ENCODE measurements at regions not wholly inside any gene's neighbourhood (a gene's known extent, or its start where the extent isn't known, plus 50 kb on each side); places are given as distances from the start of the nearest gene placed in this dataset.

GRCh38 chr1:96926176-96926575 lies 204.6 kb downstream of the PTBP2 start:
- TF ChIP-seq EZH2phosphoT487 (IDR thresholded peaks at IDR 0.05; ENCODE audit: borderline replicate concordance) (no peak), ZBTB33 (IDR thresholded peaks at IDR 0.05; ENCODE audit: extremely low read depth, insufficient replicate concordance, low read length) (no peak), CEBPB (IDR thresholded peaks at IDR 0.05; ENCODE audit: low read depth) (no peak)
- RAD21 ChIA-PET (ENCODE audit: low non-redundant PET in 1 of 2, low total read pairs in 2 of 2, uncharacterized antibody in 2 of 2, unreplicated experiment in 2 of 2), result no interaction called here
- Histone ChIP-seq H3K9me3 (ENCODE audit: control insufficient read depth in 1 of 2, insufficient read depth in 1 of 2, low read depth in 1 of 2, low read length in 2 of 2) (0 out of 4 replicates have a peak, but pooled peaks cover 0 to 6% of the 10 kb centered on the region in 2 experiments), H3K4me2 (ENCODE audit: low read length) (no peak overlapping the region), H3K27ac (ENCODE audit: low read depth, low read length) (no peak overlapping the region), H3K9me2 (ENCODE audit: insufficient read depth) (no peaks in the 10 kb centered on the region), H3K79me2 (ENCODE audit: insufficient read depth, low read length) (no peaks in the 10 kb centered on the region), H3K36me3 (ENCODE audit: control insufficient read depth in 1 of 2, insufficient read depth in 2 of 2, low read length in 2 of 2) (no peaks in the 10 kb centered on the region), H3K9ac (ENCODE audit: low read length) (no peak overlapping the region), H2AFZ (ENCODE audit: low read depth, low read length, poor library complexity, severe bottlenecking) (no peak overlapping the region), H3K27me3 (ENCODE audit: insufficient read depth, low read length) (no peaks in the 10 kb centered on the region), H3K4me1 (ENCODE audit: control insufficient read depth in 1 of 2, insufficient read depth in 2 of 2, low read length in 2 of 2) (no peaks in the 10 kb centered on the region), H4K20me1 (ENCODE audit: insufficient read depth) (no peaks in the 10 kb centered on the region), H3K4me3 (replicated peaks in 1 of 2; ENCODE audit: low read depth in 1 of 2, low read length in 2 of 2) (no peak overlapping the region)
- POLR2A ChIA-PET, result no interaction called here
- intact Hi-C loops (cut with micrococcal nuclease), result no loop called here
- ATAC-seq (no peak), DNase-seq (ENCODE audit: low read depth, low spot score) (no peak)
- no TSS peak for BruUV-seq (replicated peaks)
- CTCF ChIA-PET, result no interaction called here

GRCh38 chr1:96927125-96927524 lies 205.5 kb downstream of the PTBP2 start:
- Histone ChIP-seq H3K79me2 (ENCODE audit: insufficient read depth, low read length) (no peaks in the 10 kb centered on the region), H3K4me2 (ENCODE audit: low read length) (no peak overlapping the region), H3K27ac (ENCODE audit: low read depth, low read length) (no peak overlapping the region), H3K9ac (ENCODE audit: low read length) (no peak overlapping the region), H3K36me3 (ENCODE audit: control insufficient read depth in 1 of 2, insufficient read depth in 2 of 2, low read length in 2 of 2) (no peaks in the 10 kb centered on the region), H3K4me3 (replicated peaks in 1 of 2; ENCODE audit: low read depth in 1 of 2, low read length in 2 of 2) (no peak overlapping the region), H3K27me3 (ENCODE audit: insufficient read depth, low read length) (no peaks in the 10 kb centered on the region), H4K20me1 (ENCODE audit: insufficient read depth) (no peaks in the 10 kb centered on the region), H3K4me1 (ENCODE audit: control insufficient read depth in 1 of 2, insufficient read depth in 2 of 2, low read length in 2 of 2) (no peaks in the 10 kb centered on the region), H3K9me3 (ENCODE audit: control insufficient read depth in 1 of 2, insufficient read depth in 1 of 2, low read depth in 1 of 2, low read length in 2 of 2) (0 out of 4 replicates have a peak, but pooled peaks cover 0 to 5% of the 10 kb centered on the region in 2 experiments), H3K9me2 (ENCODE audit: insufficient read depth) (no peaks in the 10 kb centered on the region), H2AFZ (ENCODE audit: low read depth, low read length, poor library complexity, severe bottlenecking) (no peak overlapping the region)
- no peak for TF ChIP-seq POLR2AphosphoS5 (IDR thresholded peaks at IDR 0.05; ENCODE audit: low read depth, low read length)
- TF ChIP-seq JUND (IDR thresholded peaks at IDR 0.05), result no peak
- no peak for TF ChIP-seq TCF7L2 (IDR thresholded peaks at IDR 0.05; ENCODE audit: borderline replicate concordance, extremely low read depth, insufficient read depth, insufficient read length)
- no peak for TF ChIP-seq CTCF (IDR thresholded peaks at IDR 0.05 in 2 of 3, conservative IDR thresholded peaks at IDR 0.05 in 1 of 3; ENCODE audit: borderline replicate concordance in 1 of 3, insufficient read depth in 1 of 3, low read depth in 2 of 3, low read length in 2 of 3)
- no peak for TF ChIP-seq SRF (IDR thresholded peaks at IDR 0.05; ENCODE audit: low read depth)
- no peak for TF ChIP-seq YY1 (IDR thresholded peaks at IDR 0.05; ENCODE audit: extremely low read depth, insufficient replicate concordance, low read depth, low read length)
- CTCF ChIA-PET, result no interaction called here
- BruUV-seq (replicated peaks), result no TSS peak
- ATAC-seq (no peak), DNase-seq (ENCODE audit: low read depth, low spot score) (no peak)
- POLR2A ChIA-PET, result no interaction called here
- RAD21 ChIA-PET (ENCODE audit: low non-redundant PET in 1 of 2, low total read pairs in 2 of 2, uncharacterized antibody in 2 of 2, unreplicated experiment in 2 of 2), result no interaction called here
- intact Hi-C loops (cut with micrococcal nuclease), result no loop called here

All from HCT116 (cell line).